ENCODE measurements at regions not wholly inside any gene's neighbourhood (a gene's known extent, or its start where the extent isn't known, plus 50 kb on each side); places are given as distances from the start of the nearest gene placed in this dataset.

DNA sequence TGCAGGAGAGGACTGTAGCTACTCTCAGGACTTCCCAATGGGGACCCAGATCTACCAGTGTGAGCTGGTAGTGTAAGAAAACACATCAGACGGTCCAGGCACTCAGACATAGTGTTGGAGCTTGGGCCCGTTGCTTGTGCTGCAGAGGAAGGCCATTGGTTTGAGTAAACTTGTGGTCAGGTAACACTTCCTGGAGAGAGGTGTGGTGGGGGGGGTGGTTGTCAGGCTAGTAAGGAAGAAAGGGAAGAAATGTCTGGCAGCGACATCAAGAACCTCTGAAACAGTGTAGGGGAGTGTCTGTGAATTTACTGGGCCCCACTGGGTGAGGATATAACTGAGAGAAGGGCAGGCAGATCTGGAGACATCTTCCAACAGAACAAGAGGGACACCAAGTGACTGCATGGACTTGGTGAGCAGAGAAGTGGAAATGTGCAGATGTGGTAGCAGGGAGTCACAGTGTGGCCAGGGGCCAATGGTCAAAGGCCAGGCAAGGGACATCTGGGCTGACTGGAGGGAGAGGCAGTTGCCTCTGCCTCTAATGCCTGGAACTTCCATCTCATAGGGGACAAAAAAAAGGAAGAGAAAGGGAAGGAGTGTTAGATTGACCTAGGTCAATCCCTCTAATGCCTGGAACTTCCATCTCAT, 63.7 kb upstream of the MRPS22 start:
- H3K4me1 ChIP-seq (ENCODE audit: insufficient read depth, low read length), result no peaks in the 10 kb centered on the region
- no peak overlapping the region for H3K4me2 ChIP-seq (ENCODE audit: insufficient read depth, insufficient read length, low read length)
- H3K4me3 Mint-ChIP-seq, result no peak overlapping the region; a peak in 1 of 5 replicates
- H3K23ac ChIP-seq (ENCODE audit: insufficient read length, low read depth, low read length), result no peak overlapping the region
- no peaks in the 10 kb centered on the region for H3K23me2 ChIP-seq (ENCODE audit: insufficient read length, low read depth, low read length, poor library complexity, severe bottlenecking)
- H3T11ph ChIP-seq (ENCODE audit: low read length), result no peak overlapping the region
- H3K56ac ChIP-seq (ENCODE audit: insufficient read length, low read depth, low read length), result no peak overlapping the region
- no peaks in the 10 kb centered on the region for H3K79me1 ChIP-seq (ENCODE audit: insufficient read depth, low read depth, low read length, poor library complexity, severe bottlenecking)
- H4K91ac ChIP-seq (ENCODE audit: insufficient read length, low read depth, low read length), result no peak overlapping the region
- no peak overlapping the region for H3K27ac ChIP-seq (ENCODE audit: insufficient read length, low read depth, low read length)
- H3K27me3 ChIP-seq (ENCODE audit: insufficient read depth, low read length), result no peaks in the 10 kb centered on the region
- no peaks in the 10 kb centered on the region for H3K9me3 ChIP-seq (ENCODE audit: control insufficient read depth, low read depth, low read length)
- H2BK12ac ChIP-seq (ENCODE audit: insufficient read length, low read depth, low read length), result no peak overlapping the region
- TF ChIP-seq, protein P1, sequence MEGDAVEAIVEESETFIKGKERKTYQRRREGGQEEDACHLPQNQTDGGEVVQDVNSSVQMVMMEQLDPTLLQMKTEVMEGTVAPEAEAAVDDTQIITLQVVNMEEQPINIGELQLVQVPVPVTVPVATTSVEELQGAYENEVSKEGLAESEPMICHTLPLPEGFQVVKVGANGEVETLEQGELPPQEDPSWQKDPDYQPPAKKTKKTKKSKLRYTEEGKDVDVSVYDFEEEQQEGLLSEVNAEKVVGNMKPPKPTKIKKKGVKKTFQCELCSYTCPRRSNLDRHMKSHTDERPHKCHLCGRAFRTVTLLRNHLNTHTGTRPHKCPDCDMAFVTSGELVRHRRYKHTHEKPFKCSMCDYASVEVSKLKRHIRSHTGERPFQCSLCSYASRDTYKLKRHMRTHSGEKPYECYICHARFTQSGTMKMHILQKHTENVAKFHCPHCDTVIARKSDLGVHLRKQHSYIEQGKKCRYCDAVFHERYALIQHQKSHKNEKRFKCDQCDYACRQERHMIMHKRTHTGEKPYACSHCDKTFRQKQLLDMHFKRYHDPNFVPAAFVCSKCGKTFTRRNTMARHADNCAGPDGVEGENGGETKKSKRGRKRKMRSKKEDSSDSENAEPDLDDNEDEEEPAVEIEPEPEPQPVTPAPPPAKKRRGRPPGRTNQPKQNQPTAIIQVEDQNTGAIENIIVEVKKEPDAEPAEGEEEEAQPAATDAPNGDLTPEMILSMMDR (conservative IDR thresholded peaks at IDR 0.05), result no peak
- H2BK5ac ChIP-seq (ENCODE audit: insufficient read length, low read length), result no peak overlapping the region
- H2BK15ac ChIP-seq (ENCODE audit: low read depth, low read length), result no peak overlapping the region
- H2BK20ac ChIP-seq (ENCODE audit: low read depth, low read length, poor library complexity, severe bottlenecking), result no peak overlapping the region
- H3K36me3 Mint-ChIP-seq (ENCODE audit: insufficient read depth in 1 of 3, low read depth in 3 of 3), result no peaks in the 10 kb centered on the region
- no peak overlapping the region for H2BK120ac ChIP-seq (ENCODE audit: low read depth, low read length, poor library complexity, severe bottlenecking)
- no peak overlapping the region for H3K4ac ChIP-seq (ENCODE audit: low read depth, low read length)
- no peak overlapping the region for H2AFZ ChIP-seq (ENCODE audit: low read length)
- H3K27ac Mint-ChIP-seq, result no peak overlapping the region
- H4K20me1 ChIP-seq (ENCODE audit: control insufficient read depth, insufficient read depth, insufficient read length), result no peaks in the 10 kb centered on the region
- H4K5ac ChIP-seq (ENCODE audit: insufficient read length, low read depth, low read length), result no peak overlapping the region
- no peak overlapping the region for H4K8ac ChIP-seq (replicated peaks; ENCODE audit: insufficient read length, low read depth, low read length)
- no peak overlapping the region for H3K18ac ChIP-seq (ENCODE audit: insufficient read length, low read depth, low read length)
- H3K27me3 Mint-ChIP-seq (ENCODE audit: low read depth), result peaks cover 16% of the 10 kb centered on the region
- no peaks in the 10 kb centered on the region for H3K79me2 ChIP-seq (ENCODE audit: insufficient read depth, low read length)
- H2AK5ac ChIP-seq (ENCODE audit: insufficient read length, low read length), result no peak overlapping the region
- H3K9ac ChIP-seq (ENCODE audit: extremely low read depth, insufficient read length, low read length), result no peak overlapping the region
- no peak overlapping the region for H3K14ac ChIP-seq (ENCODE audit: insufficient read depth, low read length)
- DNase-seq, result no peak
- H3K9me3 Mint-ChIP-seq, result peaks cover 2 to 3% of the 10 kb centered on the region in 2 experiments; a peak in 2 of 5 replicates
- WGBS (ENCODE audit: extremely low coverage, insufficient read length, low lambda C conversion rate), result no CpG with 5 or more reads among the region's 3 CpGs
- H3K4me1 Mint-ChIP-seq, result no peaks in the 10 kb centered on the region
